ENCODE measurements at regions not wholly inside any gene's neighbourhood (a gene's known extent, or its start where the extent isn't known, plus 50 kb on each side); places are given as distances from the start of the nearest gene placed in this dataset.

GRCh38 chr6:6771224-6771945, 182.9 kb downstream of the LY86 start:
- H3K27me3 ChIP-seq (replicated peaks in 1 of 2; ENCODE audit: control insufficient read depth in 2 of 2, extremely low read depth in 1 of 2, insufficient read depth in 2 of 2, low read length in 1 of 2) = peaks cover 0 to 6% of the 10 kb centered on the region in 2 experiments
- no CpG with 5 or more reads among the region's 1 CpG for WGBS (ENCODE audit: insufficient coverage)
- Mint-ChIP-seq H3K9me3 (peaks cover 0 to 3% (median 0%) of the 10 kb centered on the region in 3 donors), H3K4me3 (no peak overlapping the region), H3K27ac (no peak overlapping the region), H3K4me1 (no peaks in the 10 kb centered on the region), H3K36me3 (no peaks in the 10 kb centered on the region), H3K27me3 (peaks cover 0 to 5% of the 10 kb centered on the region in 2 donors)
- ChIA-PET CTCF (interaction anchor here in 1 of 2 donors (0.5 kb wide), 1 partner anchor 9 kb away, joined by 4 read pairs; no protein-coding TSS in a partner anchor), POLR2A (no interaction called here)
- no peak overlapping the region for H3K27ac ChIP-seq (ENCODE audit: low read length)
- no peak overlapping the region for H3K4me3 ChIP-seq (ENCODE audit: control insufficient read depth in 1 of 2, extremely low read depth in 1 of 2, low read length in 1 of 2)
- ATAC-seq (replicated peaks in 1 of 4) = no peak
- DNase-seq = no peak
- H3K9me3 ChIP-seq = no peaks in the 10 kb centered on the region
- H3K4me1 ChIP-seq (ENCODE audit: control insufficient read depth in 1 of 2, extremely low read depth in 1 of 2, insufficient read depth in 2 of 2, low read length in 2 of 2) = no peaks in the 10 kb centered on the region
- H3K36me3 ChIP-seq (ENCODE audit: control insufficient read depth in 2 of 2, extremely low read depth in 1 of 2, insufficient read depth in 1 of 2, low read length in 1 of 2) = no peaks in the 10 kb centered on the region

- Histone ChIP-seq H3K9me3 (peaks cover 5% of the 10 kb centered on the region), H3K4me1 (ENCODE audit: control insufficient read depth in 1 of 2, extremely low read depth in 1 of 2, insufficient read depth in 2 of 2, low read length in 2 of 2) (no peaks in the 10 kb centered on the region), H3K27me3 (replicated peaks in 1 of 2; ENCODE audit: control insufficient read depth in 2 of 2, extremely low read depth in 1 of 2, insufficient read depth in 2 of 2, low read length in 1 of 2) (peaks cover 0 to 6% of the 10 kb centered on the region in 2 experiments), H3K27ac (ENCODE audit: low read length) (no peak overlapping the region), H3K36me3 (ENCODE audit: control insufficient read depth in 2 of 2, extremely low read depth in 1 of 2, insufficient read depth in 1 of 2, low read length in 1 of 2) (no peaks in the 10 kb centered on the region), H3K4me3 (ENCODE audit: control insufficient read depth in 1 of 2, extremely low read depth in 1 of 2, low read length in 1 of 2) (no peak overlapping the region)
- Mint-ChIP-seq H3K9me3 (peaks cover 0 to 5% (median 3%) of the 10 kb centered on the region in 3 donors), H3K4me3 (no peak overlapping the region), H3K27ac (no peak overlapping the region), H3K27me3 (peaks cover 2 to 5% of the 10 kb centered on the region in 2 donors), H3K4me1 (no peaks in the 10 kb centered on the region), H3K36me3 (no peaks in the 10 kb centered on the region)
- CTCF ChIA-PET = interaction anchor here in 1 of 2 donors (0.5 kb wide), 1 partner anchor 10 kb away, joined by 4 read pairs; no protein-coding TSS in a partner anchor
- ATAC-seq (replicated peaks in 1 of 4) (no peak), DNase-seq (no peak)
- WGBS (ENCODE audit: insufficient coverage) = 81% methylated on average over 4 of the region's 5 CpGs
- POLR2A ChIA-PET = no interaction called here
Observed at GRCh38 chr6:6771964-6772363, 183.4 kb downstream of the LY86 start.

- Mint-ChIP-seq H3K36me3 (no peaks in the 10 kb centered on the region), H3K4me1 (no peaks in the 10 kb centered on the region), H3K9me3 (peaks cover 0 to 6% (median 3%) of the 10 kb centered on the region in 3 donors), H3K27ac (no peak overlapping the region), H3K27me3 (peaks cover 2 to 5% of the 10 kb centered on the region in 2 donors), H3K4me3 (no peak overlapping the region)
- Histone ChIP-seq H3K27me3 (replicated peaks in 1 of 2; ENCODE audit: control insufficient read depth in 2 of 2, extremely low read depth in 1 of 2, insufficient read depth in 2 of 2, low read length in 1 of 2) (peaks cover 0 to 6% of the 10 kb centered on the region in 2 experiments), H3K4me3 (ENCODE audit: control insufficient read depth in 1 of 2, extremely low read depth in 1 of 2, low read length in 1 of 2) (no peak overlapping the region), H3K36me3 (ENCODE audit: control insufficient read depth in 2 of 2, extremely low read depth in 1 of 2, insufficient read depth in 1 of 2, low read length in 1 of 2) (no peaks in the 10 kb centered on the region), H3K27ac (ENCODE audit: low read length) (no peak overlapping the region), H3K4me1 (ENCODE audit: control insufficient read depth in 1 of 2, extremely low read depth in 1 of 2, insufficient read depth in 2 of 2, low read length in 2 of 2) (no peaks in the 10 kb centered on the region), H3K9me3 (peaks cover 5% of the 10 kb centered on the region)
- CTCF ChIA-PET = no interaction called here
- DNase-seq = no peak
- POLR2A ChIA-PET = no interaction called here
- WGBS (ENCODE audit: insufficient coverage) = 83% methylated on average over 3 of the region's 6 CpGs
- no peak for ATAC-seq (replicated peaks in 1 of 4)
Observed at GRCh38 chr6:6772751-6773150, 184.2 kb downstream of the LY86 start.

GRCh38 chr6:6775074-6775473, 186.6 kb downstream of the LY86 start:
- no peaks in the 10 kb centered on the region for H3K36me3 Mint-ChIP-seq
- 85% methylated on average over 2 of the region's 3 CpGs for WGBS (ENCODE audit: insufficient coverage)
- H3K4me3 ChIP-seq (ENCODE audit: control insufficient read depth in 1 of 2, extremely low read depth in 1 of 2, low read length in 1 of 2) = no peak overlapping the region
- H3K4me3 Mint-ChIP-seq = no peak overlapping the region
- ATAC-seq (replicated peaks in 1 of 4) (no peak), DNase-seq (no peak)
- CTCF ChIA-PET = no interaction called here
- H3K4me1 Mint-ChIP-seq = no peaks in the 10 kb centered on the region
- POLR2A ChIA-PET = no interaction called here
- H3K27me3 ChIP-seq (replicated peaks in 1 of 2; ENCODE audit: control insufficient read depth in 2 of 2, extremely low read depth in 1 of 2, insufficient read depth in 2 of 2, low read length in 1 of 2) = peaks cover 0 to 10% of the 10 kb centered on the region in 2 experiments
- peaks cover 5% of the 10 kb centered on the region for H3K9me3 ChIP-seq
- H3K27ac ChIP-seq (ENCODE audit: low read length) = no peak overlapping the region
- no peaks in the 10 kb centered on the region for H3K36me3 ChIP-seq (ENCODE audit: control insufficient read depth in 2 of 2, extremely low read depth in 1 of 2, insufficient read depth in 1 of 2, low read length in 1 of 2)
- H3K4me1 ChIP-seq (ENCODE audit: control insufficient read depth in 1 of 2, extremely low read depth in 1 of 2, insufficient read depth in 2 of 2, low read length in 2 of 2) = no peaks in the 10 kb centered on the region
- H3K27me3 Mint-ChIP-seq = peaks cover 9 to 14% of the 10 kb centered on the region in 2 donors
- peaks cover 0 to 6% (median 3%) of the 10 kb centered on the region in 3 donors for H3K9me3 Mint-ChIP-seq
- H3K27ac Mint-ChIP-seq = no peak overlapping the region

- peaks cover 0 to 12% of the 10 kb centered on the region in 2 experiments for H3K27me3 ChIP-seq (replicated peaks in 1 of 2; ENCODE audit: control insufficient read depth in 2 of 2, extremely low read depth in 1 of 2, insufficient read depth in 2 of 2, low read length in 1 of 2)
- no peak for DNase-seq
- peaks cover 7 to 17% of the 10 kb centered on the region in 2 donors for H3K27me3 Mint-ChIP-seq
- H3K4me3 ChIP-seq (ENCODE audit: control insufficient read depth in 1 of 2, extremely low read depth in 1 of 2, low read length in 1 of 2) = no peak overlapping the region
- H3K4me1 Mint-ChIP-seq = no peaks in the 10 kb centered on the region
- no peak overlapping the region for H3K27ac ChIP-seq (ENCODE audit: low read length)
- no peaks in the 10 kb centered on the region for H3K36me3 Mint-ChIP-seq
- no peak overlapping the region for H3K4me3 Mint-ChIP-seq
- POLR2A ChIA-PET = no interaction called here
- H3K9me3 ChIP-seq = peaks cover 5% of the 10 kb centered on the region
- no peaks in the 10 kb centered on the region for H3K4me1 ChIP-seq (ENCODE audit: control insufficient read depth in 1 of 2, extremely low read depth in 1 of 2, insufficient read depth in 2 of 2, low read length in 2 of 2)
- H3K9me3 Mint-ChIP-seq = peaks cover 0 to 6% (median 3%) of the 10 kb centered on the region in 3 donors
- no peak overlapping the region for H3K27ac Mint-ChIP-seq
- CTCF ChIA-PET = no interaction called here
- WGBS (ENCODE audit: insufficient coverage) = 83% methylated on average over 3 of the region's 10 CpGs
- ATAC-seq (replicated peaks in 1 of 4) = no peak
- H3K36me3 ChIP-seq (ENCODE audit: control insufficient read depth in 2 of 2, extremely low read depth in 1 of 2, insufficient read depth in 1 of 2, low read length in 1 of 2) = no peaks in the 10 kb centered on the region
Observed at GRCh38 chr6:6780231-6780630, 191.7 kb downstream of the LY86 start.

GRCh38 chr6:6781172-6781872, 192.8 kb downstream of the LY86 start:
- H3K4me1 ChIP-seq (ENCODE audit: control insufficient read depth in 1 of 2, extremely low read depth in 1 of 2, insufficient read depth in 2 of 2, low read length in 2 of 2) = no peaks in the 10 kb centered on the region
- ChIA-PET POLR2A (no interaction called here), CTCF (no interaction called here)
- no peaks in the 10 kb centered on the region for H3K36me3 Mint-ChIP-seq
- peaks cover 5% of the 10 kb centered on the region for H3K9me3 ChIP-seq
- 100% methylated on average over 1 of the region's 3 CpGs for WGBS (ENCODE audit: insufficient coverage)
- no peaks in the 10 kb centered on the region for H3K4me1 Mint-ChIP-seq
- H3K27me3 ChIP-seq (replicated peaks in 1 of 2; ENCODE audit: control insufficient read depth in 2 of 2, extremely low read depth in 1 of 2, insufficient read depth in 2 of 2, low read length in 1 of 2) = peaks cover 0 to 12% of the 10 kb centered on the region in 2 experiments
- no peak for ATAC-seq (replicated peaks in 1 of 4)
- no peak overlapping the region for H3K4me3 Mint-ChIP-seq
- H3K4me3 ChIP-seq (ENCODE audit: control insufficient read depth in 1 of 2, extremely low read depth in 1 of 2, low read length in 1 of 2) = no peak overlapping the region
- peaks cover 0 to 6% (median 0%) of the 10 kb centered on the region in 3 donors for H3K9me3 Mint-ChIP-seq
- DNase-seq = no peak
- H3K27ac ChIP-seq (ENCODE audit: low read length) = no peak overlapping the region
- peaks cover 7 to 17% of the 10 kb centered on the region in 2 donors for H3K27me3 Mint-ChIP-seq
- H3K27ac Mint-ChIP-seq = no peak overlapping the region
- H3K36me3 ChIP-seq (ENCODE audit: control insufficient read depth in 2 of 2, extremely low read depth in 1 of 2, insufficient read depth in 1 of 2, low read length in 1 of 2) = no peaks in the 10 kb centered on the region
